ENCODE measurements at regions not wholly inside any gene's neighbourhood (a gene's known extent, or its start where the extent isn't known, plus 50 kb on each side); places are given as distances from the start of the nearest gene placed in this dataset.

DNA sequence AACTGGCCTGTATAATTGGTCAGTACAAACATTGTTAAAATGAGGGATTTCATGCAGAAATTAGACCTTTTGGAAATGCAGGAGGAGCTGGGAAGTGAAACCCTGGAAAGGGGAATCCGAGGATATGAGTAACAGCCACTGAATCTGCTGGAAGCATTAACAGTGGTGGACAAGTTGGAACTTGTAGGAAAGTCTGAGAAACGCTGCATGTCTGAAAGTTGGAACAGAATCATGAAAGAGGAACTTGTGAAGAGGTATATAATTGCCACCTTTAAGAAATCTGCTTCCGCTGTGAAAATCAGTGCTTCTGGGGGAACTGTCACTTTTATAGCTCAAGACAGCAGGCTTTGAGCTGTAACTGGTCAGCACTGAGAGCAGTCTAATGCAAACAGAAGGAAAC, 716.5 kb upstream of the PRR20A start:
- TF ChIP-seq TAF1 (IDR thresholded peaks at IDR 0.05; ENCODE audit: low read depth, low read length) (no peak), POLR2A (IDR thresholded peaks at IDR 0.05; ENCODE audit: control extremely low read depth in 1 of 2, low read depth in 2 of 2, low read length in 2 of 2) (no peak)
- TF ChIP-seq, protein P1, sequence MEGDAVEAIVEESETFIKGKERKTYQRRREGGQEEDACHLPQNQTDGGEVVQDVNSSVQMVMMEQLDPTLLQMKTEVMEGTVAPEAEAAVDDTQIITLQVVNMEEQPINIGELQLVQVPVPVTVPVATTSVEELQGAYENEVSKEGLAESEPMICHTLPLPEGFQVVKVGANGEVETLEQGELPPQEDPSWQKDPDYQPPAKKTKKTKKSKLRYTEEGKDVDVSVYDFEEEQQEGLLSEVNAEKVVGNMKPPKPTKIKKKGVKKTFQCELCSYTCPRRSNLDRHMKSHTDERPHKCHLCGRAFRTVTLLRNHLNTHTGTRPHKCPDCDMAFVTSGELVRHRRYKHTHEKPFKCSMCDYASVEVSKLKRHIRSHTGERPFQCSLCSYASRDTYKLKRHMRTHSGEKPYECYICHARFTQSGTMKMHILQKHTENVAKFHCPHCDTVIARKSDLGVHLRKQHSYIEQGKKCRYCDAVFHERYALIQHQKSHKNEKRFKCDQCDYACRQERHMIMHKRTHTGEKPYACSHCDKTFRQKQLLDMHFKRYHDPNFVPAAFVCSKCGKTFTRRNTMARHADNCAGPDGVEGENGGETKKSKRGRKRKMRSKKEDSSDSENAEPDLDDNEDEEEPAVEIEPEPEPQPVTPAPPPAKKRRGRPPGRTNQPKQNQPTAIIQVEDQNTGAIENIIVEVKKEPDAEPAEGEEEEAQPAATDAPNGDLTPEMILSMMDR (IDR thresholded peaks at IDR 0.05; ENCODE audit: control extremely low read depth in 1 of 3, insufficient read depth in 1 of 3, low read depth in 1 of 3, low read length in 3 of 3): no peak
- TF ChIP-seq, protein P2, sequence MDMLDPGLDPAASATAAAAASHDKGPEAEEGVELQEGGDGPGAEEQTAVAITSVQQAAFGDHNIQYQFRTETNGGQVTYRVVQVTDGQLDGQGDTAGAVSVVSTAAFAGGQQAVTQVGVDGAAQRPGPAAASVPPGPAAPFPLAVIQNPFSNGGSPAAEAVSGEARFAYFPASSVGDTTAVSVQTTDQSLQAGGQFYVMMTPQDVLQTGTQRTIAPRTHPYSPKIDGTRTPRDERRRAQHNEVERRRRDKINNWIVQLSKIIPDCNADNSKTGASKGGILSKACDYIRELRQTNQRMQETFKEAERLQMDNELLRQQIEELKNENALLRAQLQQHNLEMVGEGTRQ (IDR thresholded peaks at IDR 0.05; ENCODE audit: low read length): no peak

Data from H1 (cell line).